ENCODE measurements at regions not wholly inside any gene's neighbourhood (a gene's known extent, or its start where the extent isn't known, plus 50 kb on each side); places are given as distances from the start of the nearest gene placed in this dataset.

GRCh38 chr6:37551867-37552266, 52.2 kb upstream of the CCDC167 start:
- H2AFZ ChIP-seq (ENCODE audit: low read length) = no peak overlapping the region
- no TSS peak for BruUV-seq (replicated peaks)
- H3K4me3 ChIP-seq (ENCODE audit: low read depth, low read length, poor library complexity, severe bottlenecking) = no peak overlapping the region
- H3K4me1 ChIP-seq (ENCODE audit: insufficient read depth, low read length, poor library complexity, severe bottlenecking) = peaks cover 71% of the 10 kb centered on the region
- no peaks in the 10 kb centered on the region for H4K20me1 ChIP-seq (ENCODE audit: insufficient read depth, low read length)
- H3K9me3 ChIP-seq (ENCODE audit: low read length) = no peaks in the 10 kb centered on the region
- H3K9me2 ChIP-seq (ENCODE audit: insufficient read depth, low read length) = no peaks in the 10 kb centered on the region
- TF ChIP-seq EZH2phosphoT487 (IDR thresholded peaks at IDR 0.05; ENCODE audit: borderline replicate concordance, low read depth, low read length) (no peak), CTCF (conservative IDR thresholded peaks at IDR 0.05; ENCODE audit: low read length) (no peak)
- no peak overlapping the region for H3K4me2 ChIP-seq (ENCODE audit: low read length)
- POLR2A ChIA-PET = interaction anchor here (0.5 to 0.7 kb wide), 3 partner anchors 9 to 126 kb away, joined by 3 to 4 read pairs (median 4); no protein-coding TSS in a partner anchor
- intact Hi-C loops (cut with micrococcal nuclease; ENCODE audit: unreplicated experiment) = no loop called here
- no peaks in the 10 kb centered on the region for H3K36me3 ChIP-seq (ENCODE audit: insufficient read depth, low read length)
- H3K79me2 ChIP-seq (ENCODE audit: insufficient read depth, low read depth, low read length) = no peaks in the 10 kb centered on the region
- CTCF ChIA-PET (ENCODE audit: unreplicated experiment) = no interaction called here
- no peak for DNase-seq (ENCODE audit: low spot score)
- H3K27ac ChIP-seq (ENCODE audit: low read depth, low read length, poor library complexity, severe bottlenecking) = no peak overlapping the region

GRCh38 chr6:37551446-37551845, 51.8 kb upstream of the CCDC167 start:
- Histone ChIP-seq H3K36me3 (ENCODE audit: insufficient read depth, low read length) (no peaks in the 10 kb centered on the region), H3K4me3 (ENCODE audit: low read depth, low read length, poor library complexity, severe bottlenecking) (no peak overlapping the region), H3K79me2 (ENCODE audit: insufficient read depth, low read depth, low read length) (no peaks in the 10 kb centered on the region), H3K27ac (ENCODE audit: low read depth, low read length, poor library complexity, severe bottlenecking) (no peak overlapping the region), H3K4me1 (ENCODE audit: insufficient read depth, low read length, poor library complexity, severe bottlenecking) (peaks cover 69% of the 10 kb centered on the region), H3K4me2 (ENCODE audit: low read length) (no peak overlapping the region), H3K9me3 (ENCODE audit: low read length) (no peaks in the 10 kb centered on the region), H3K9me2 (ENCODE audit: insufficient read depth, low read length) (no peaks in the 10 kb centered on the region), H4K20me1 (ENCODE audit: insufficient read depth, low read length) (no peaks in the 10 kb centered on the region), H2AFZ (ENCODE audit: low read length) (no peak overlapping the region)
- no TSS peak for BruUV-seq (replicated peaks)
- CTCF ChIA-PET (ENCODE audit: unreplicated experiment) = no interaction called here
- DNase-seq (ENCODE audit: low spot score) = no peak
- no peak for TF ChIP-seq CTCF (conservative IDR thresholded peaks at IDR 0.05; ENCODE audit: low read length)
- TF ChIP-seq EZH2phosphoT487 (IDR thresholded peaks at IDR 0.05; ENCODE audit: borderline replicate concordance, low read depth, low read length) = no peak
- POLR2A ChIA-PET = interaction anchor here (0.5 to 0.6 kb wide), 2 partner anchors 9 to 21 kb away, joined by 3 to 4 read pairs; no protein-coding TSS in a partner anchor
- intact Hi-C loops (cut with micrococcal nuclease; ENCODE audit: unreplicated experiment) = no loop called here

DNA sequence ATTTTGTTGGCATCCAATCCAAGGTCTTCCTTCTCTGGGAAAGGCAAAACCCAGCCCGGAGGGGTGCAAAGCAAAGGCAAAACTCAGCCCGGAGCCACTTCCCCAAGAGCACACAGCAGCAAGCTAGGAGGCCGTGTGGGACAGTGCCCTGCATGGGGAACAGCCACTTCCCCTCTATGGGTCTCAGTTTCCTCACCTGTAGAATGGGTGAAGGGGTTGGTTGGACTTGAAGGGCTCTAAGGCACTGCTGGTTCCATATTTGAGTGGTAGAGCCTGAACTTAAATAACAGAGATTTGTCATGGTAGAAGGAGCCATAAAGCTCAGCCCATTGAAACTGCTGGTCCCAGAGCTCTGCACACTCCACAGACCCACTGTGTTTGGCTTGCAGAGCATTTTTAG, 51.3 kb upstream of the CCDC167 start:
- Histone ChIP-seq H3K4me3 (ENCODE audit: low read depth, low read length, poor library complexity, severe bottlenecking) (no peak overlapping the region), H3K9me2 (ENCODE audit: insufficient read depth, low read length) (no peaks in the 10 kb centered on the region), H3K27ac (ENCODE audit: low read depth, low read length, poor library complexity, severe bottlenecking) (no peak overlapping the region), H3K36me3 (ENCODE audit: insufficient read depth, low read length) (no peaks in the 10 kb centered on the region), H3K4me1 (ENCODE audit: insufficient read depth, low read length, poor library complexity, severe bottlenecking) (peaks cover 71% of the 10 kb centered on the region), H3K4me2 (ENCODE audit: low read length) (no peak overlapping the region), H2AFZ (ENCODE audit: low read length) (no peak overlapping the region), H3K9me3 (ENCODE audit: low read length) (no peaks in the 10 kb centered on the region), H3K79me2 (ENCODE audit: insufficient read depth, low read depth, low read length) (no peaks in the 10 kb centered on the region), H4K20me1 (ENCODE audit: insufficient read depth, low read length) (no peaks in the 10 kb centered on the region)
- ChIA-PET CTCF (ENCODE audit: unreplicated experiment) (no interaction called here), POLR2A (no interaction called here)
- no TSS peak for BruUV-seq (replicated peaks)
- intact Hi-C loops (cut with micrococcal nuclease; ENCODE audit: unreplicated experiment) = no loop called here
- DNase-seq (ENCODE audit: low spot score) = no peak
- TF ChIP-seq CTCF (conservative IDR thresholded peaks at IDR 0.05; ENCODE audit: low read length) (no peak), EZH2phosphoT487 (IDR thresholded peaks at IDR 0.05; ENCODE audit: borderline replicate concordance, low read depth, low read length) (no peak)

Measured in OCI-LY7 (cell line).